ENCODE measurements at regions not wholly inside any gene's neighbourhood (a gene's known extent, or its start where the extent isn't known, plus 50 kb on each side); places are given as distances from the start of the nearest gene placed in this dataset.

DNA sequence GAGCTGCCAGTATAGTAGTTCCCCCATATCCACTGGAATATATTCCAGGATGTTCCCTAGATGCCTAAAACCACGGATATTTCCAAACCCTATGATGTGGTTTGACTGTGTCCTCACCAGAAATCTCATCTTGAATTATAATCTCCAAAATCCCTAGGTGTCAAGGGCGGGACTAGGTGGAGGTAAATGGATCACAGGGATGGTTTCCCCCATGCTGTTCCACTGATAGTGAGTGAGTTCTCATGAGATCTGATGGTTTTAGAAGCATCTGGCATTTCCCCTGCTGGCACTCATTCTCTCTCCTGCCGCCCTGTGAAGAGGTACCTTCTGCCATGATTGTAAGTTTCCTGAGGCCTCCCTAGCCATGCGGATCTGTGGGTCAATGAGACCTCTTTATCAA lies 168.6 kb downstream of the MAF start:
- no peak for TF ChIP-seq GATA2 (IDR thresholded peaks at IDR 0.05; ENCODE audit: low read depth, low read length)
- TF ChIP-seq GATA3 (IDR thresholded peaks at IDR 0.05; ENCODE audit: low read depth, low read length), result no peak
